H1 (cell line): ENCODE measurements at regions not wholly inside any gene's neighbourhood (a gene's known extent, or its start where the extent isn't known, plus 50 kb on each side); places are given as distances from the start of the nearest gene placed in this dataset.

Source experiments
- CTCF ChIA-PET: fragments of 300-600 bp; sonication (Branson Sonifier 250); formaldehyde crosslinking; loops from one replicate; lab custom pipeline; 2021; ENCODE audit not compliant: partially characterized antibody; lab: Charles Lee
- POLR2A ChIA-PET: fragments of 300-600 bp; sonication (Branson Sonifier 250); formaldehyde crosslinking; loops from one replicate; lab custom pipeline; 2021; ENCODE audit warnings: inconsistent platforms; ENCODE audit not compliant: partially characterized antibody; lab: Charles Lee
- DNase-seq, 2 experiments: peaks; one replicate each; pipeline versions ENCODE4 v3.0.0 to v3.0.0-alpha.2; 2010 to 2022; ENCODE audit warnings: low spot score in 2 of 2, low read depth in 1 of 2, mixed read lengths in 1 of 2
- FAIRE-seq: peaks from 2 replicates; lab custom pipeline; 2011; peaks lifted over from hg19 to GRCh38; lab: Jason Lieb, UNC
- H2AFZ ChIP-seq: 2 replicates; pipeline ENCODE4 v1.8.1; 2012; ENCODE audit warnings: low read length, inconsistent platforms
- H2AK5ac ChIP-seq: 2 replicates; pipeline ENCODE4 v1.6.1; 2013; ENCODE audit warnings: low read depth, low read length
- H2BK120ac ChIP-seq: replicated peaks from 2 replicates; pipeline ENCODE3; 2013; ENCODE audit warnings: low read depth, low read length, inconsistent platforms
- H2BK12ac ChIP-seq: 2 replicates; pipeline ENCODE4 v1.6.1; 2013; ENCODE audit warnings: low read depth, low read length
- H2BK15ac ChIP-seq: 2 replicates; pipeline ENCODE4 v1.6.1; 2013; ENCODE audit warnings: low read length
- H2BK20ac ChIP-seq: 2 replicates; pipeline ENCODE4 v1.6.1; 2013; ENCODE audit warnings: low read length
- H2BK5ac ChIP-seq: 2 replicates; pipeline ENCODE4 v1.6.1; 2013; ENCODE audit warnings: low read depth, low read length
- H3K14ac ChIP-seq: 2 replicates; pipeline ENCODE4 v1.6.1; 2013; ENCODE audit warnings: inconsistent platforms; ENCODE audit not compliant: insufficient read length
- H3K18ac ChIP-seq: 2 replicates; pipeline ENCODE4 v1.6.1; 2013; ENCODE audit warnings: low read length; ENCODE audit errors: extremely low read depth
- H3K23ac ChIP-seq: 2 replicates; pipeline ENCODE4 v1.6.1; 2013; ENCODE audit warnings: inconsistent platforms; ENCODE audit not compliant: insufficient read length
- H3K23me2 ChIP-seq: 2 replicates; pipeline ENCODE4 v1.6.1; 2013; ENCODE audit warnings: low read depth, low read length
- H3K27ac ChIP-seq: 2 replicates; pipeline ENCODE4 v1.6.1; 2011; ENCODE audit warnings: low read depth, low read length, inconsistent platforms
- H3K27me3 ChIP-seq, 4 experiments: replicated peaks in 1 of 4; 1 replicate in 1 of 4; 2 replicates in 3 of 4; pipeline versions ENCODE4 v1.6.1 to v1.8.1; 2011 to 2013; ENCODE audit warnings: low read length in 3 of 4, mild to moderate bottlenecking in 3 of 4, inconsistent platforms in 2 of 4, mixed read lengths in 2 of 4, moderate library complexity in 1 of 4; ENCODE audit not compliant: control insufficient read depth in 3 of 4, insufficient read depth in 3 of 4; ENCODE audit errors: extremely low read depth in 1 of 4
- H3K36me3 ChIP-seq, 4 experiments: 2 replicates each; pipeline versions ENCODE4 v1.6.1 to v1.8.1; 2011 to 2013; ENCODE audit warnings: mild to moderate bottlenecking in 4 of 4, low read length in 3 of 4, moderate library complexity in 2 of 4, control low read depth in 1 of 4, inconsistent platforms in 1 of 4; ENCODE audit not compliant: insufficient read depth in 4 of 4, control insufficient read depth in 2 of 4
- H3K4ac ChIP-seq: replicated peaks from 2 replicates; pipeline ENCODE3; 2013; ENCODE audit warnings: low read length, low read depth, mixed read lengths, inconsistent platforms; ENCODE audit not compliant: insufficient read length
- H3K4me1 ChIP-seq, 4 experiments: replicated peaks in 1 of 4; 1 replicate in 1 of 4; 2 replicates in 3 of 4; pipeline versions ENCODE4 v1.6.1 to v1.8.1; 2011 to 2013; ENCODE audit warnings: low read length in 3 of 4, inconsistent platforms in 2 of 4, mixed read lengths in 1 of 4; ENCODE audit not compliant: insufficient read depth in 4 of 4, control insufficient read depth in 3 of 4
- H3K4me2 ChIP-seq, 2 experiments: 2 replicates each; pipeline versions ENCODE4 v1.6.1 to v1.8.1; 2011 to 2013; ENCODE audit warnings: low read depth in 2 of 2, low read length in 2 of 2, control low read depth in 1 of 2, inconsistent platforms in 1 of 2, mild to moderate bottlenecking in 1 of 2; ENCODE audit not compliant: insufficient read depth in 1 of 2
- H3K4me3 ChIP-seq, 4 experiments: fragments of 200-600, 300-600 bp in 1 of 4; sonication (generic), shearing (Covaris generic), sonication (Bioruptor Twin) in 1 of 4; 2 replicates each; pipeline versions ENCODE4 v1.5.1 to v1.8.1; 2011 to 2016; ENCODE audit warnings: low read length in 4 of 4, low read depth in 3 of 4, control low read depth in 2 of 4, inconsistent platforms in 2 of 4, mild to moderate bottlenecking in 2 of 4, mixed read lengths in 1 of 4, moderate library complexity in 1 of 4; ENCODE audit not compliant: insufficient read depth in 2 of 4; ENCODE audit errors: extremely low read depth in 1 of 4
- H3K56ac ChIP-seq: replicated peaks from 2 replicates; pipeline ENCODE3; 2013; ENCODE audit warnings: low read depth, mild to moderate bottlenecking, mixed read lengths, low read length, inconsistent platforms; ENCODE audit not compliant: insufficient read length
- H3K79me1 ChIP-seq: 2 replicates; pipeline ENCODE4 v1.6.1; 2013; ENCODE audit warnings: low read depth, low read length, control low read depth
- H3K79me2 ChIP-seq, 2 experiments: 2 replicates each; pipeline versions ENCODE4 v1.6.1 to v1.8.1; 2012 to 2013; ENCODE audit warnings: low read length in 2 of 2, mild to moderate bottlenecking in 2 of 2, inconsistent platforms in 1 of 2; ENCODE audit not compliant: insufficient read depth in 2 of 2, control insufficient read depth in 1 of 2
- H3K9ac ChIP-seq, 4 experiments: replicated peaks in 1 of 4; 1 replicate in 1 of 4; 2 replicates in 3 of 4; pipeline versions ENCODE4 v1.6.1 to v1.8.1; 2011 to 2013; ENCODE audit warnings: low read depth in 3 of 4, low read length in 3 of 4, control low read depth in 2 of 4, mild to moderate bottlenecking in 2 of 4, moderate library complexity in 2 of 4, inconsistent platforms in 1 of 4; ENCODE audit errors: extremely low read depth in 1 of 4
- H3K9me3 ChIP-seq, 2 experiments: 2 replicates each; pipeline versions ENCODE4 v1.6.1 to v1.8.1; 2012 to 2013; ENCODE audit warnings: mild to moderate bottlenecking in 2 of 2, moderate library complexity in 2 of 2, control low read depth in 1 of 2, inconsistent platforms in 1 of 2, low read depth in 1 of 2, low read length in 1 of 2, mixed read lengths in 1 of 2; ENCODE audit not compliant: insufficient read depth in 2 of 2
- H4K20me1 ChIP-seq, 2 experiments: replicated peaks in 1 of 2; 2 replicates each; pipeline versions ENCODE3 to v1.8.1; 2011 to 2013; ENCODE audit warnings: inconsistent platforms in 2 of 2, low read length in 2 of 2, mild to moderate bottlenecking in 1 of 2; ENCODE audit not compliant: insufficient read depth in 2 of 2, control insufficient read depth in 1 of 2
- H4K5ac ChIP-seq: 2 replicates; pipeline ENCODE4 v1.6.1; 2013; ENCODE audit warnings: low read length, low read depth, mixed read lengths, inconsistent platforms; ENCODE audit not compliant: insufficient read length
- H4K8ac ChIP-seq: 2 replicates; pipeline ENCODE4 v1.8.0; 2013; ENCODE audit warnings: mild to moderate bottlenecking, moderate library complexity, low read length, inconsistent platforms; ENCODE audit not compliant: insufficient read depth; ENCODE audit errors: extremely low read depth
- H4K91ac ChIP-seq: replicated peaks from 2 replicates; pipeline ENCODE3; 2013; ENCODE audit warnings: low read length, mixed read lengths, inconsistent platforms; ENCODE audit not compliant: insufficient read length
- CBX8 ChIP-seq: fragments of 300-800, 300-1000 bp; sonication (generic); IDR thresholded peaks from 2 replicates; pipeline ENCODE4 v1.7.1; 2016; ENCODE audit warnings: low read depth, low read length, borderline replicate concordance
- CHD1 ChIP-seq: IDR thresholded peaks from 2 replicates; pipeline ENCODE4 v1.6.1; 2012; ENCODE audit warnings: low read depth, low read length, improper control_type of control experiment
- CHD2 ChIP-seq: IDR thresholded peaks from 2 replicates; pipeline ENCODE4 v1.6.1; 2012; ENCODE audit warnings: low read length, improper control_type of control experiment
- EP300 ChIP-seq, 2 experiments: IDR thresholded peaks; 1 replicate in 1 of 2; 2 replicates in 1 of 2; pipeline ENCODE4 v1.6.1; 2011 to 2012; ENCODE audit warnings: low read depth in 2 of 2, low read length in 2 of 2, mild to moderate bottlenecking in 2 of 2, borderline replicate concordance in 1 of 2, inconsistent platforms in 1 of 2, moderate library complexity in 1 of 2
- EZH2 ChIP-seq: fragments of 200-600 bp; sonication (generic); IDR thresholded peaks from 2 replicates; pipeline ENCODE4 v1.7.1; 2012; ENCODE audit warnings: low read depth, mild to moderate bottlenecking, moderate library complexity, low read length, inconsistent platforms; ENCODE audit not compliant: severe bottlenecking
- GTF2F1 ChIP-seq: IDR thresholded peaks from 2 replicates; pipeline ENCODE4 v1.6.1; 2012; ENCODE audit warnings: low read depth, low read length, improper control_type of control experiment, borderline replicate concordance
- HDAC2 ChIP-seq, 2 experiments: fragments of 300-600 bp in 1 of 2; sonication (generic) in 1 of 2; IDR thresholded peaks; 2 replicates each; pipeline ENCODE4 v1.6.1; 2011 to 2012; ENCODE audit warnings: low read depth in 2 of 2, low read length in 2 of 2, mild to moderate bottlenecking in 2 of 2, moderate library complexity in 2 of 2, borderline replicate concordance in 1 of 2, inconsistent platforms in 1 of 2
- KDM1A ChIP-seq: fragments of 200-600, 300-600 bp; sonication (generic); IDR thresholded peaks from 2 replicates; pipeline ENCODE4 v1.7.1; 2016; ENCODE audit warnings: mild to moderate bottlenecking, low read length, borderline replicate concordance
- NANOG ChIP-seq: IDR thresholded peaks from 2 replicates; pipeline ENCODE4 v1.6.1; 2011; ENCODE audit warnings: low read length, low read depth, mild to moderate bottlenecking, inconsistent platforms; ENCODE audit not compliant: insufficient read depth, poor library complexity, severe bottlenecking
- POLR2AphosphoS5 ChIP-seq: IDR thresholded peaks from 2 replicates; pipeline ENCODE4 v1.6.1; 2011; ENCODE audit warnings: low read depth, low read length
- RXRA ChIP-seq: IDR thresholded peaks from 2 replicates; pipeline ENCODE4 v1.6.1; 2011; ENCODE audit warnings: low read depth, mild to moderate bottlenecking, low read length, moderate library complexity; ENCODE audit not compliant: insufficient read depth
- SIRT6 ChIP-seq: IDR thresholded peaks from one replicate; pipeline ENCODE4 v1.7.1; 2012; ENCODE audit warnings: low read length, inconsistent platforms
- SP2 ChIP-seq: IDR thresholded peaks from 2 replicates; pipeline ENCODE4 v1.6.1; 2012; ENCODE audit warnings: mild to moderate bottlenecking, low read length, inconsistent platforms
- SUZ12 ChIP-seq: fragments of 200-600 bp; sonication (generic); IDR thresholded peaks from 2 replicates; pipeline ENCODE4 v1.6.1; 2012; ENCODE audit warnings: mild to moderate bottlenecking, inconsistent platforms, low read length, moderate library complexity, mixed read lengths
- YY1 ChIP-seq: IDR thresholded peaks from 2 replicates; pipeline ENCODE4 v1.6.1; 2011; ENCODE audit warnings: low read depth, mild to moderate bottlenecking, low read length
- WGBS, 2 experiments: shearing (Covaris generic) in 1 of 2; methylation state at CpG; one replicate each; pipeline versions ENCODE4 v1.1.6 to v1.1.7; 2013 to 2015; ENCODE audit warnings: low lambda C conversion rate in 2 of 2, mixed read lengths in 2 of 2, inconsistent platforms in 1 of 2, low coverage in 1 of 2, missing lambda C conversion rate in 1 of 2; ENCODE audit not compliant: insufficient replicate concordance in 2 of 2, insufficient coverage in 1 of 2, insufficient read length in 1 of 2; ENCODE audit errors: extremely low coverage in 1 of 2, missing lambda C conversion rate in 1 of 2; 5-methylcytosine and 5-hydroxymethylcytosine counted together

DNA sequence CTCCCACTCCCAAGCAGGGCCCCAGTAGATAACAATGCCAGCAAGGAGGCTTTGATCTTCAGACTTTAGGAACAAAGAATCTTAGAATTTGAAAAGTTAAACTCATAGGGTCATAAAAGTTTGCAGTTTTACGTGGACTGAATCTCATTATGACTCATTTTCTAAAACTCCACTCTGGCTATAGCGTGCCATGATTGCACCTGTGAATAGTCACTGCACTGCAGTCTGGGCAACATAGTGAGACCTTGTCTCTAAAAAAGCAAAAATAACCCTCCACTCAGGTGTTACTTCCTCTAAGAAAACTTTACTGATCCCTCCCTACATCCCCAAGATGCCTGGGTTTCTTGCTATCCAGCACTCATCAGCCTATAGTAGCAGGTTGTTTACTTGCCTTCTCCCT lies 104.5 kb downstream of the IL20RB start:
- H3K14ac ChIP-seq = no peak overlapping the region
- H3K23ac ChIP-seq = no peak overlapping the region
- no peaks in the 10 kb centered on the region for H3K79me1 ChIP-seq
- H2AK5ac ChIP-seq = 0 out of 2 replicates have a peak overlapping the region, but pooled peaks have one; percentile 17
- 88% methylated on average over 2 of the region's 2 CpGs; no CpG with 5 or more reads in 1 of the 2 experiments for WGBS, 2 experiments
- DNase-seq (no peak), FAIRE-seq (no peak)
- H3K9ac ChIP-seq = no peak overlapping the region
- H2BK120ac ChIP-seq = no peak overlapping the region
- H2BK15ac ChIP-seq = no peak overlapping the region
- no peak overlapping the region for H2BK20ac ChIP-seq
- H3K4ac ChIP-seq = no peak overlapping the region
- H3K27ac ChIP-seq = no peak overlapping the region
- no peak overlapping the region for H2AFZ ChIP-seq
- CTCF ChIA-PET = no interaction called here
- no peaks in the 10 kb centered on the region for H4K20me1 ChIP-seq
- H3K4me3 ChIP-seq = no peak overlapping the region
- H3K56ac ChIP-seq = no peak overlapping the region
- H4K5ac ChIP-seq = no peak overlapping the region
- H3K9me3 ChIP-seq = 0 out of 4 replicates have a peak, but pooled peaks cover 0 to 2% of the 10 kb centered on the region in 2 experiments
- POLR2A ChIA-PET = no interaction called here
- no peak overlapping the region for H3K18ac ChIP-seq
- H4K8ac ChIP-seq = no peak overlapping the region
- H3K4me1 ChIP-seq = peaks cover 4 to 13% (median 7%) of the 10 kb centered on the region in 4 experiments; a peak in 6 of 7 replicates
- H2BK5ac ChIP-seq = no peak overlapping the region
- H4K91ac ChIP-seq = no peak overlapping the region
- H3K79me2 ChIP-seq = no peaks in the 10 kb centered on the region
- no peak overlapping the region for H2BK12ac ChIP-seq
- H3K36me3 ChIP-seq = no peaks in the 10 kb centered on the region
- no peak overlapping the region for H3K4me2 ChIP-seq
- H3K27me3 ChIP-seq = no peaks in the 10 kb centered on the region; a peak in 1 of 7 replicates
- H3K23me2 ChIP-seq = no peaks in the 10 kb centered on the region
- TF ChIP-seq HDAC2 (IDR thresholded peaks at IDR 0.05; ENCODE audit: borderline replicate concordance in 1 of 2, low read depth in 2 of 2, low read length in 2 of 2) = no peak
- no peak for TF ChIP-seq POLR2AphosphoS5
- TF ChIP-seq CHD2 = no peak
- no peak for TF ChIP-seq SP2
- no peak for TF ChIP-seq NANOG
- no peak for TF ChIP-seq GTF2F1
- no peak for TF ChIP-seq CHD1
- no peak for TF ChIP-seq EP300 (IDR thresholded peaks at IDR 0.05; ENCODE audit: borderline replicate concordance in 1 of 2, low read depth in 2 of 2, low read length in 2 of 2)
- no peak for TF ChIP-seq SIRT6
- TF ChIP-seq SUZ12 = no peak
- no peak for TF ChIP-seq CBX8
- TF ChIP-seq KDM1A = no peak
- no peak for TF ChIP-seq YY1
- no peak for TF ChIP-seq EZH2
- no peak for TF ChIP-seq RXRA
